HCT116 (cell line): ENCODE measurements at regions not wholly inside any gene's neighbourhood (a gene's known extent, or its start where the extent isn't known, plus 50 kb on each side); places are given as distances from the start of the nearest gene placed in this dataset.
A peak's percentile ranks its signal among the peaks of the same experiment; 100 is the strongest.

Source experiments
- ATAC-seq: fragments of 200-7000 bp; cut with Tn5 transposase; 2 replicates; pipeline ENCODE4 v1.9.1; 2020; ENCODE audit warnings: mild to moderate bottlenecking, moderate library complexity
- BruUV-seq: library from RNA; stranded (reverse); fragments of 400-500 nt; replicated peaks from 2 replicates; lab custom pipeline; 2021; lab: Mats Ljungman, UMichigan
- CTCF ChIA-PET: fragments of 300-600 bp; sonication (Branson Sonifier 250); formaldehyde crosslinking; loops from one replicate; lab custom pipeline; 2021; ENCODE audit warnings: antibody characterized with exemption; lab: Charles Lee
- POLR2A ChIA-PET: fragments of 300-600, 350-600 bp; sonication (Branson Sonifier 250); formaldehyde crosslinking; loops from one replicate; lab custom pipeline; 2021; ENCODE audit warnings: antibody characterized with exemption; lab: Charles Lee
- RAD21 ChIA-PET, 2 experiments: fragments of 300-600 bp; sonication (Branson Sonifier 250); formaldehyde crosslinking; loops; one replicate each; lab custom pipeline; 2023; ENCODE audit warnings: low total read pairs in 2 of 2; ENCODE audit not compliant: uncharacterized antibody in 2 of 2, unreplicated experiment in 2 of 2, low non-redundant PET in 1 of 2; lab: Charles Lee
- DNase-seq: peaks from one replicate; pipeline ENCODE4 v3.0.0-alpha.2; 2010; ENCODE audit warnings: low read depth, low spot score
- H2AFZ ChIP-seq: fragments of 200-600 bp; shearing (Covaris generic), sonication (generic); 2 replicates; pipeline ENCODE4 v1.6.1; 2017; ENCODE audit warnings: low read depth, mixed run types, mixed read lengths, antibody characterized with exemption, low read length; ENCODE audit not compliant: poor library complexity, severe bottlenecking
- H3K27ac ChIP-seq: 2 replicates; pipeline ENCODE4 v1.5.1; 2012; ENCODE audit warnings: low read depth, low read length
- H3K27me3 ChIP-seq: fragments of 200-600 bp; sonication (generic); 2 replicates; pipeline ENCODE4 v1.6.1; 2016; ENCODE audit warnings: mixed run types, low read length, mixed read lengths; ENCODE audit not compliant: insufficient read depth
- H3K36me3 ChIP-seq, 2 experiments: fragments of 200-500 bp in 1 of 2; fragments of 200-600 bp in 1 of 2; sonication (Bioruptor generic) in 1 of 2; sonication (generic) in 1 of 2; 2 replicates each; pipeline versions ENCODE4 v1.5.1 to v1.6.1; 2014 to 2016; ENCODE audit warnings: low read length in 2 of 2, inconsistent platforms in 1 of 2, mixed read lengths in 1 of 2, mixed run types in 1 of 2; ENCODE audit not compliant: insufficient read depth in 2 of 2, control insufficient read depth in 1 of 2
- H3K4me1 ChIP-seq, 2 experiments: fragments of 200-600 bp in 1 of 2; sonication (generic) in 1 of 2; 2 replicates each; pipeline versions ENCODE4 v1.5.1 to v1.6.1; 2012 to 2017; ENCODE audit warnings: low read length in 2 of 2, inconsistent platforms in 1 of 2, mild to moderate bottlenecking in 1 of 2, mixed read lengths in 1 of 2, mixed run types in 1 of 2, moderate library complexity in 1 of 2; ENCODE audit not compliant: insufficient read depth in 2 of 2, control insufficient read depth in 1 of 2
- H3K4me2 ChIP-seq: fragments of 200-600 bp; sonication (generic); 2 replicates; pipeline ENCODE4 v1.6.1; 2017; ENCODE audit warnings: mixed run types, low read length, mixed read lengths
- H3K4me3 ChIP-seq, 2 experiments: fragments of 200-600 bp in 1 of 2; sonication (generic) in 1 of 2; replicated peaks in 1 of 2; 2 replicates each; pipeline ENCODE4 v1.5.1; 2011 to 2016; ENCODE audit warnings: low read length in 2 of 2, control low read depth in 1 of 2, low read depth in 1 of 2, mild to moderate bottlenecking in 1 of 2, mixed read lengths in 1 of 2, mixed run types in 1 of 2
- H3K79me2 ChIP-seq: fragments of 200-600 bp; sonication (generic); 2 replicates; pipeline ENCODE4 v1.6.1; 2017; ENCODE audit warnings: mild to moderate bottlenecking, mixed run types, low read length, moderate library complexity, mixed read lengths; ENCODE audit not compliant: insufficient read depth
- H3K9ac ChIP-seq: fragments of 200-600 bp; sonication (generic); 2 replicates; pipeline ENCODE4 v1.6.1; 2016; ENCODE audit warnings: low read length, mixed read lengths
- H3K9me2 ChIP-seq: fragments of 200-600 bp; sonication (generic), shearing (Covaris generic); 2 replicates; pipeline ENCODE4 v1.6.1; 2017; ENCODE audit warnings: mixed run types, mild to moderate bottlenecking, moderate library complexity; ENCODE audit not compliant: insufficient read depth
- H3K9me3 ChIP-seq, 2 experiments: fragments of 200-500 bp in 1 of 2; fragments of 200-600 bp in 1 of 2; sonication (Bioruptor generic) in 1 of 2; sonication (generic) in 1 of 2; 2 replicates each; pipeline ENCODE4 v1.6.1; 2014 to 2017; ENCODE audit warnings: low read length in 2 of 2, mixed read lengths in 2 of 2, inconsistent platforms in 1 of 2, low read depth in 1 of 2, mild to moderate bottlenecking in 1 of 2, mixed run types in 1 of 2, moderate library complexity in 1 of 2; ENCODE audit not compliant: control insufficient read depth in 1 of 2, insufficient read depth in 1 of 2
- H4K20me1 ChIP-seq: fragments of 200-600 bp; sonication (generic), shearing (Covaris generic); 2 replicates; pipeline ENCODE4 v1.6.1; 2017; ENCODE audit warnings: mixed run types, mild to moderate bottlenecking, moderate library complexity; ENCODE audit not compliant: insufficient read depth
- CEBPB ChIP-seq: IDR thresholded peaks from 2 replicates; pipeline ENCODE4 v1.6.1; 2012; ENCODE audit warnings: low read depth
- CTCF ChIP-seq, 3 experiments: fragments of 200-600 bp in 1 of 3; sonication (generic) in 1 of 3; IDR thresholded peaks in 2 of 3; conservative IDR thresholded peaks in 1 of 3; 2 replicates each; pipeline ENCODE4 v1.5.1; 2012 to 2017; ENCODE audit warnings: low read depth in 2 of 3, low read length in 2 of 3, antibody characterized with exemption in 1 of 3, borderline replicate concordance in 1 of 3, control low read depth in 1 of 3, mild to moderate bottlenecking in 1 of 3, mixed read lengths in 1 of 3, mixed run types in 1 of 3, moderate library complexity in 1 of 3; ENCODE audit not compliant: insufficient read depth in 1 of 3
- ELF1 ChIP-seq: IDR thresholded peaks from 2 replicates; pipeline ENCODE4 v1.6.1; 2012; ENCODE audit warnings: low read depth, borderline replicate concordance
- EZH2 ChIP-seq: fragments of 200-600 bp; sonication (generic); IDR thresholded peaks from 2 replicates; pipeline ENCODE4 v1.6.1; 2017; ENCODE audit warnings: antibody characterized with exemption, mixed run types
- EZH2phosphoT487 ChIP-seq: fragments of 200-600 bp; IDR thresholded peaks from 2 replicates; pipeline ENCODE4 v1.6.1; 2018; ENCODE audit warnings: antibody characterized with exemption, borderline replicate concordance
- FOSL1 ChIP-seq: IDR thresholded peaks from 2 replicates; pipeline ENCODE4 v1.6.1; 2012; ENCODE audit warnings: low read depth
- JUND ChIP-seq: IDR thresholded peaks from 2 replicates; pipeline ENCODE4 v1.6.1; 2012
- POLR2A ChIP-seq: IDR thresholded peaks from 2 replicates; pipeline ENCODE4 v1.7.0; 2011; ENCODE audit warnings: borderline replicate concordance; ENCODE audit not compliant: insufficient read depth, insufficient read length; ENCODE audit errors: extremely low read depth
- REST ChIP-seq: IDR thresholded peaks from 2 replicates; pipeline ENCODE4 v1.6.1; 2012; ENCODE audit warnings: low read depth
- SP1 ChIP-seq: IDR thresholded peaks from 2 replicates; pipeline ENCODE4 v1.6.1; 2012; ENCODE audit warnings: low read depth
- SRF ChIP-seq: IDR thresholded peaks from 2 replicates; pipeline ENCODE4 v1.6.1; 2012; ENCODE audit warnings: low read depth
- intact Hi-C: fragments of 100-400 bp; cut with micrococcal nuclease; formaldehyde crosslinking; loops from 2 replicates; pipeline ENCODE4 v1.10.0; 2022

GRCh38 chrX:117839544-117839943, 277.1 kb downstream of the KLHL13 start:
- Histone ChIP-seq H3K9ac (no peak overlapping the region), H3K4me1 (no peaks in the 10 kb centered on the region)
- DNase-seq = no peak
- TF ChIP-seq EZH2 (no peak), JUND (no peak), CEBPB (no peak), CTCF (IDR thresholded peaks at IDR 0.05 in 2 of 3, conservative IDR thresholded peaks at IDR 0.05 in 1 of 3; ENCODE audit: borderline replicate concordance in 1 of 3, insufficient read depth in 1 of 3, low read depth in 2 of 3, low read length in 2 of 3) (peak in 2 of 3 experiments; percentile 32 to 41; a peak in 4 of 6 replicates), POLR2A (no peak), EZH2phosphoT487 (no peak)
- TF ChIP-seq, all 23 proteins: peak for 1
- H3K79me2 ChIP-seq = no peaks in the 10 kb centered on the region
- ChIA-PET POLR2A (no interaction called here), CTCF (no interaction called here), RAD21 (no interaction called here)
- no peak overlapping the region for H3K27ac ChIP-seq
- intact Hi-C loops = no loop called here
- H4K20me1 ChIP-seq = no peaks in the 10 kb centered on the region
- no peak overlapping the region for H3K4me3 ChIP-seq
- H3K9me3 ChIP-seq = no peaks in the 10 kb centered on the region
- no peaks in the 10 kb centered on the region for H3K36me3 ChIP-seq
- no peaks in the 10 kb centered on the region for H3K9me2 ChIP-seq
- peak; percentile 78 for ATAC-seq
- BruUV-seq = no TSS peak
- H3K27me3 ChIP-seq = no peaks in the 10 kb centered on the region
- no peak overlapping the region for H2AFZ ChIP-seq
- H3K4me2 ChIP-seq = no peak overlapping the region

GRCh38 chrX:117838581-117839331, 277.9 kb downstream of the KLHL13 start:
- no peak overlapping the region for H3K27ac ChIP-seq
- no peak overlapping the region for H3K9ac ChIP-seq
- ChIA-PET CTCF (no interaction called here), POLR2A (no interaction called here), RAD21 (no interaction called here)
- intact Hi-C loops = no loop called here
- H3K4me1 ChIP-seq = no peaks in the 10 kb centered on the region
- no peaks in the 10 kb centered on the region for H3K9me3 ChIP-seq
- H3K4me3 ChIP-seq = no peak overlapping the region
- H2AFZ ChIP-seq = no peak overlapping the region
- H3K36me3 ChIP-seq = no peaks in the 10 kb centered on the region
- no peaks in the 10 kb centered on the region for H3K79me2 ChIP-seq
- DNase-seq (no peak), ATAC-seq (no peak)
- no peaks in the 10 kb centered on the region for H3K27me3 ChIP-seq
- H4K20me1 ChIP-seq = no peaks in the 10 kb centered on the region
- no peak overlapping the region for H3K4me2 ChIP-seq
- no TSS peak for BruUV-seq
- no peaks in the 10 kb centered on the region for H3K9me2 ChIP-seq
- TF ChIP-seq CTCF (IDR thresholded peaks at IDR 0.05 in 2 of 3, conservative IDR thresholded peaks at IDR 0.05 in 1 of 3; ENCODE audit: borderline replicate concordance in 1 of 3, insufficient read depth in 1 of 3, low read depth in 2 of 3, low read length in 2 of 3) (no peak), SRF (no peak), POLR2A (no peak), FOSL1 (no peak), EZH2phosphoT487 (no peak), ELF1 (no peak), CEBPB (no peak), EZH2 (no peak), REST (no peak), SP1 (no peak)
